BJ (cell line): ENCODE measurements at regions not wholly inside any gene's neighbourhood (a gene's known extent, or its start where the extent isn't known, plus 50 kb on each side); places are given as distances from the start of the nearest gene placed in this dataset.

Source experiments
- CTCF ChIA-PET: fragments of 350-600 bp; formaldehyde crosslinking; extraction: SDS; loops from one replicate; lab custom pipeline; 2021; ENCODE audit warnings: antibody characterized with exemption, inconsistent platforms; lab: Yijun Ruan, JAX
- POLR2A ChIA-PET: fragments of 300-600 bp; sonication (Branson Sonifier 250); formaldehyde crosslinking; extraction: SDS; loops from one replicate; lab custom pipeline; 2021; ENCODE audit warnings: antibody characterized with exemption; lab: Charles Lee
- DNase-seq: peaks from one replicate; pipeline ENCODE4 v3.0.0-alpha.2; 2011; ENCODE audit warnings: low read depth
- H3K27me3 ChIP-seq: 2 replicates; pipeline ENCODE4 v1.6.0; 2011; ENCODE audit warnings: low read length; ENCODE audit not compliant: control insufficient read depth, insufficient read depth
- H3K36me3 ChIP-seq: 2 replicates; pipeline ENCODE4 v1.5.1; 2011; ENCODE audit warnings: low read length; ENCODE audit not compliant: control insufficient read depth, insufficient read depth
- H3K4me3 ChIP-seq: 2 replicates; pipeline ENCODE4 v1.5.1; 2011; ENCODE audit warnings: low read depth, mild to moderate bottlenecking, control low read depth, low read length
- CTCF ChIP-seq: IDR thresholded peaks from 2 replicates; pipeline ENCODE4 v1.5.1; 2011; ENCODE audit warnings: low read depth, mild to moderate bottlenecking, control low read depth, inconsistent platforms, low read length, moderate library complexity; ENCODE audit not compliant: insufficient read depth

- ChIA-PET POLR2A (no interaction called here), CTCF (no interaction called here)
- Histone ChIP-seq H3K36me3 (no peaks in the 10 kb centered on the region), H3K27me3 (no peaks in the 10 kb centered on the region), H3K4me3 (no peak overlapping the region)
- no peak for DNase-seq
- no peak for TF ChIP-seq CTCF
Observed at GRCh38 chr2:194352505-194352904, 1304.5 kb upstream of the SLC39A10 start.

DNA sequence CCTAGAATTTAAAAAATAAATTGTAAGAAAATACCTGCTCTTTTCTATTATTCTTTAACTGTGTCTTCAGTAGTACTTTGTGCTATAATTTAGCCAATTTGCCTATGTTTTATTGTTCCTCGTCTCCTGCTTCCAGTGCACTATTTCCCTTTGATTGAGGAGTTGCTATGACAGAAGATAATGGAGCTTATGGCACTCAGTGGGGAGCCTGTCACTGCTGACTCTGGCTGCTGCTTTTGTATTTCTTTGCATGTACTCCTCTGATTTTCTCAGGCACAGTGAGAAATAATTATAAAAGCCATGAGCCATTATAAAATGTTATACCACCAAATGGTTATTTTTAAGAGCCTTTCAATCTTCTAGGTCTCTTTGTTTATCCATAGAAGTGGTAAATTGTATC lies 1310.8 kb upstream of the SLC39A10 start:
- TF ChIP-seq CTCF = no peak
- Histone ChIP-seq H3K4me3 (no peak overlapping the region), H3K27me3 (no peaks in the 10 kb centered on the region), H3K36me3 (no peaks in the 10 kb centered on the region)
- POLR2A ChIA-PET = no interaction called here
- DNase-seq = no peak
- CTCF ChIA-PET = no interaction called here

GRCh38 chr2:194345347-194345746 lies 1311.7 kb upstream of the SLC39A10 start:
- ChIA-PET POLR2A (no interaction called here), CTCF (no interaction called here)
- H3K36me3 ChIP-seq = no peaks in the 10 kb centered on the region
- H3K4me3 ChIP-seq = no peak overlapping the region
- TF ChIP-seq CTCF = no peak
- DNase-seq = no peak
- H3K27me3 ChIP-seq = no peaks in the 10 kb centered on the region

DNA sequence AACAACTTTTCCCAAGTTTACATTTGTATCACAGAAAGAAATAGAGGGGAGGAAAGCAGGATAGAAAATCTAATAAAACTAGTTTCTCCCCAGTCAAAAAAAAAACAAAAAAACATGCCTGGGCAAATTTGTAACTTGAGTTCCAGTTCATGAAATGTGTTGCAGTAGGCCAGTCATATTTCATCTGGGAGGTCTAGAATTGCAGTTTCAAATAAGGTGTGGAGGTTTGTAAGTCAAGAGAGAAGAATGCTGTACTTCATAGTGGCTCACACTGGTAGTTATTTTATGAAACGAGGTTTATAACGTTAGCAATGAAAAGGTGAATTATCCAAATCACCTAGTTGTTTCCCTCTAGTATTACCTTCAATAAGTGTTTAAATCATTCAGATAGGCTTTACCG lies 1313.9 kb upstream of the SLC39A10 start:
- Histone ChIP-seq H3K4me3 (no peak overlapping the region), H3K27me3 (no peaks in the 10 kb centered on the region), H3K36me3 (no peaks in the 10 kb centered on the region)
- no peak for TF ChIP-seq CTCF
- no peak for DNase-seq
- ChIA-PET CTCF (no interaction called here), POLR2A (no interaction called here)

DNA sequence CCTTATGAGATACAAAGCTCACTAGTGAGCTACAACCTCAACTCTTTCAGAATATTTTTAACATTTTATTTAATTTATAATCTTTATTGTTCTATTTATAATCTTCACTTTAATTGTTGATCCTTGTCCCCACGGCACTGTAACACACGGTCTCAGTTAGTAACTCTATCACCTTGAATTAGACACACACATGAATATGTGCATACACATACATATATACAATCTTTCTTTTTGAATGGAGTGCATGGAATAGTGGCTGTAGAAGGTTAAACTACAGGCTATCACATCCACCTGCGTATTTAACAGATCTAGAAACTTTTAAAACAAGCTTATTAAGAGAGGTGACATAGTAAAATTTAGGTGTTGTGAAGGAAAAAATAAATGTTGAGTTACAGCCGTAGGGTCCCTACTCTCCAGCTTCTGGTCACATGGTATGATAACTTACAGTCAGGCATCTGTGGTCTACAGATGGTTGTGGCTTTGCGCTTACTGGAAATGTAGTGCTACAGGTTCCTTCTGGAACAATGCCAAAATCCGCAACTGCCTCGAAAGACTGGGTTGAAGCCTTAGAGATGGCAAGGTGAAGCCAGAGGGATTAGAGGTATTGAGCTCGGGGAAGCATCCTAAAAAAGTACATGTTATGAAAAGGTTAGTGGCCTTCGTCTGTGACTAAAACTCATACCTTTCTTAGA lies 1324.1 kb upstream of the SLC39A10 start:
- Histone ChIP-seq H3K27me3 (no peaks in the 10 kb centered on the region), H3K36me3 (no peaks in the 10 kb centered on the region), H3K4me3 (no peak overlapping the region)
- DNase-seq = no peak
- ChIA-PET CTCF (no interaction called here), POLR2A (no interaction called here)
- TF ChIP-seq CTCF = no peak
